ENCODE measurements at regions not wholly inside any gene's neighbourhood (a gene's known extent, or its start where the extent isn't known, plus 50 kb on each side); places are given as distances from the start of the nearest gene placed in this dataset.

DNA sequence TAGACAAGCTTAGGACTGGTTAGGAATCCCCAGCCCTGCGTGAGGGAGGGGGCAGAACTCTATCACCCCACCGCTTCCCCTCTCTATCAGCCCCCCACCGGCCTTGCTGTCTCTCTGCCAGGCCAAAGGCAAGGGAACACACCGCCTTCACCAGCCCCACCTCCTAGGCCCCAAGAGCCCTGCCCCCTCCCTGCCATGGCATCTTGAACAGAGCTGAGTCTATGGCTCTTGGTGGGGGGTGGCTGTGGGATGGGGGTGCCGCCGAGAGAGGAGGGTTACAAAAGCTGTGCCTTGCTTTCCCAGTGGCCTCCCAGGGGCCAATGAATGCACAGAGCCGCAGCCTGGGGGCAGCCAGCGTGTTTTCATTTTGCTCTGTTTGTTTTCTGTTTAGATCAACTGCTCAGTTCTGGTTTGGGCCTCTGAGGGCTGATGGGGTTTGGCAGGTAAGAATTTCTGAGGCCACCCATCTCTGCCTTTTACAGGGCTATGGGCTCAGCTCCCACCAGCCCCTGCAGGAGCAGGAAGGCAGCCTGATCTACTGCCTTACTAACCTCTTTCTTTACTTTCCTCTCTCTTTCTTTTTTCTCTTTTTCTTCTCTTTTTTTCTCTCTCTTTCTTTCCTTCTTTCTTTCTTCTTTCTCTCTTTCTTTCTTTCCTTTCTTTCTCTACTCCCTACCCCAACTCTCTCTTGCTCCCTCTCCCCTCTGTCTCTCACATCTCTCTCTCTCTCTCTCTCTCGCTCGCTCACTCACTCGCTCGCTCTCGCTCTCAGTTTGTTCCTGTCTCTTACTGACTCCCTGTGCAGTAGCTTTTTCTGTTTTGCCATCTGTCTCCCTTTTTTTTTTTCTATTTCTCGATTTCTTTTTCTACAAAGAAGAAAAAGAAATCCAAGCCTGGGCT lies 128.3 kb downstream of the PJA1 start:
- 0 out of 2 replicates have a peak, but pooled peaks cover 4% of the 10 kb centered on the region for H3K4me1 ChIP-seq (replicated peaks)
- no peaks in the 10 kb centered on the region for H3K9me3 ChIP-seq (replicated peaks)
- no peak overlapping the region for H3K4me3 ChIP-seq
- no peak for DNase-seq (ENCODE audit: low read depth in 1 of 2, low spot score in 2 of 2)
- H3K27ac ChIP-seq, result no peak overlapping the region
- H3K36me3 ChIP-seq, result no peaks in the 10 kb centered on the region
- H3K27me3 ChIP-seq (replicated peaks), result no peaks in the 10 kb centered on the region

DNA sequence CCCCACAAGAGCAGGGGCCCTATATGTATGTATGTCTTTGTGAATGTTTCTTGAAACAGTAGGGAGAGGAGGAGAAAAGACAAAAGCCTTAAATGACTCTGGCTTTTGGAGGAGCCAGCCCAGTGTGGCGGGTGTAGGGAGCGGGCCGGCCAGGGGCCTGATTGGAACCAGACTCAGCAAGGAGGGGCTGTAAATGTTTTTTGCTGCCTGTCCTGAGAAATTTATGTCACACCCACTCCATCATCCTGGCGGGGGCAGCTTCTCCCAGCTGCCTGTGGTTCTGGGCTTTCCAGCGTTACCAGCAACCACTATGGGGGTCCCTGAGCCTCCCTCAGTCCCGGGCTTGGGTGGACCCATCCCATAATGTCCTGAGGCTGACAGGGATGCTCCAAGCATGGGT lies 130.8 kb downstream of the PJA1 start:
- Histone ChIP-seq H3K27me3 (replicated peaks) (no peaks in the 10 kb centered on the region), H3K36me3 (no peaks in the 10 kb centered on the region), H3K27ac (no peak overlapping the region), H3K4me1 (replicated peaks) (0 out of 2 replicates have a peak, but pooled peaks cover 4% of the 10 kb centered on the region), H3K4me3 (no peak overlapping the region), H3K9me3 (replicated peaks) (no peaks in the 10 kb centered on the region)
- DNase-seq (ENCODE audit: low read depth in 1 of 2, low spot score in 2 of 2), result no peak

GRCh38 chrX:69033936-69034335 lies 131.3 kb downstream of the PJA1 start:
- no peaks in the 10 kb centered on the region for H3K9me3 ChIP-seq (replicated peaks)
- H3K4me3 ChIP-seq, result no peak overlapping the region
- no peaks in the 10 kb centered on the region for H3K27me3 ChIP-seq (replicated peaks)
- 0 out of 2 replicates have a peak, but pooled peaks cover 4% of the 10 kb centered on the region for H3K4me1 ChIP-seq (replicated peaks)
- no peak overlapping the region for H3K27ac ChIP-seq
- DNase-seq (ENCODE audit: low read depth in 1 of 2, low spot score in 2 of 2), result no peak
- H3K36me3 ChIP-seq, result no peaks in the 10 kb centered on the region

GRCh38 chrX:69032601-69033000 lies 132.7 kb downstream of the PJA1 start:
- no peak overlapping the region for H3K27ac ChIP-seq
- peaks cover 10% of the 10 kb centered on the region for H3K4me1 ChIP-seq (replicated peaks)
- H3K36me3 ChIP-seq, result no peaks in the 10 kb centered on the region
- no peaks in the 10 kb centered on the region for H3K9me3 ChIP-seq (replicated peaks)
- DNase-seq (ENCODE audit: low read depth in 1 of 2, low spot score in 2 of 2), result no peak
- H3K27me3 ChIP-seq (replicated peaks), result no peaks in the 10 kb centered on the region
- no peak overlapping the region for H3K4me3 ChIP-seq

DNA sequence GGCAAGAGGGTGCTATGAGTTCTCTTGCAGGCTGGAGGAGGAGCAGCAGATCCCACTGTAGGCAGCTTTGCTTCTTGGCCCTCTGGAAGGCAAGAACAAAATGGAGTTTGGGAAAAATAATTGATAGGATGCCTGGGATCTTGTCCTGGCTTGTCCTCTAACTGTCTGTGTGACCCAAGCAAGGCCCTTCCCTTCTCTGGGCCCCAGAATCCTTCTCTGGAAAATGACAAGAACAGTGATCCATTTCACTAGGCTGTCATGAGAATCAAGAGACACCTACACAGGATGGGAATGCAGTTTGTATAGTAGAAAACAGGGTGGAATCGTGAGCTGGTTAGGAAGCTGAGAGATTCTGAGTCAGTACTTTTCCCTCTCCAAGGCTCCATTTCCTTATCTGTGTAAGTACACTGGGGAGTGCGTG lies 133.3 kb downstream of the PJA1 start:
- Histone ChIP-seq H3K36me3 (no peaks in the 10 kb centered on the region), H3K4me1 (replicated peaks) (peaks cover 16% of the 10 kb centered on the region), H3K9me3 (replicated peaks) (no peaks in the 10 kb centered on the region), H3K27ac (no peak overlapping the region), H3K4me3 (no peak overlapping the region), H3K27me3 (replicated peaks) (no peaks in the 10 kb centered on the region)
- DNase-seq (ENCODE audit: low read depth in 1 of 2, low spot score in 2 of 2), result no peak

- no peak overlapping the region for H3K27ac ChIP-seq
- peaks cover 17% of the 10 kb centered on the region for H3K4me1 ChIP-seq (replicated peaks)
- H3K9me3 ChIP-seq (replicated peaks), result no peaks in the 10 kb centered on the region
- no peaks in the 10 kb centered on the region for H3K27me3 ChIP-seq (replicated peaks)
- no peak overlapping the region for H3K4me3 ChIP-seq
- no peak for DNase-seq (ENCODE audit: low read depth in 1 of 2, low spot score in 2 of 2)
- no peaks in the 10 kb centered on the region for H3K36me3 ChIP-seq
These were observed 134.1 kb downstream of the PJA1 start for GRCh38 chrX:69031181-69031580.

DNA sequence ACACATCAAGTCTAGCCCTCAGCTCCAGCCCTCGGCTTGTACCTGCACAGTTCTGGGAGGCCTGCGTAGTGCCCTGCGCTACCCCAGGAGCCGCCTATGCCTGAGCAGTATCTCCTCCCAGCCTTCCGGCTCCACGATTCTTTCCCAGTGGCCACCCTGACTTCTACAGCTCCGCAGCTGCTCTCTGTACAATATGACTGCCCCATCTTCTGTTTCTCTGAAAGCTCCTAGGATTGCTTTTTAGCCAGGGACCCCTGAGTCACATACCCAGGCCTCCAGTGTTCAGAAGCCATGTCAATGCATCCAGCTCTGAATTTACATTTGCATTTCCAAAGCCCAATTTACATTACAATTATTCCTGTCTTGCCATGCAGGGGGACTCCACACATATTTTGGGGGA lies 135.5 kb downstream of the PJA1 start:
- no peak overlapping the region for H3K27ac ChIP-seq
- no peaks in the 10 kb centered on the region for H3K9me3 ChIP-seq (replicated peaks)
- H3K4me1 ChIP-seq (replicated peaks), result peaks cover 17% of the 10 kb centered on the region
- no peak overlapping the region for H3K4me3 ChIP-seq
- no peak for DNase-seq (ENCODE audit: low read depth in 1 of 2, low spot score in 2 of 2)
- no peaks in the 10 kb centered on the region for H3K36me3 ChIP-seq
- H3K27me3 ChIP-seq (replicated peaks), result no peaks in the 10 kb centered on the region

DNA sequence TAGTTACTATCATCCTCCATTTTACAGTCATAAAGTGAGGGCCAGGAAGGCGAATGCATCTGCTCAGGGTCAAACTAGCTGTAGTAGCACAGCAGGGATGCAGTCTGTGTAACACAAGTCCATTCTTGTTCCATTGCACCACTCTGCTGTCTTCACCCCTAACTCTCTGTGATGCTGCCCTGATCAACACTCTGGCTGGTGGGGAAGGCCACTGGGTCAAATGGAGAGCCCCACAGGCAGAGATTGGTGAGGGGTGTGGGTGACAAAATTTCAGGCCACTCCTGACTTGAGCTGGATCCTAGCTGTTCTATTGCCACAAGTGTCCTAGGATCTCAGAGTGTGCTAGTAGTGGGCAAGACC lies 136.5 kb downstream of the PJA1 start:
- Histone ChIP-seq H3K4me1 (replicated peaks) (peaks cover 15% of the 10 kb centered on the region), H3K27ac (no peak overlapping the region), H3K27me3 (replicated peaks) (no peaks in the 10 kb centered on the region), H3K36me3 (no peaks in the 10 kb centered on the region), H3K9me3 (replicated peaks) (no peaks in the 10 kb centered on the region), H3K4me3 (no peak overlapping the region)
- no peak for DNase-seq (ENCODE audit: low read depth in 1 of 2, low spot score in 2 of 2)

GRCh38 chrX:69028006-69028760 lies 137.1 kb downstream of the PJA1 start:
- H3K4me1 ChIP-seq (replicated peaks), result peaks cover 13% of the 10 kb centered on the region
- H3K27me3 ChIP-seq (replicated peaks), result no peaks in the 10 kb centered on the region
- no peak overlapping the region for H3K4me3 ChIP-seq
- H3K27ac ChIP-seq, result no peak overlapping the region
- H3K36me3 ChIP-seq, result no peaks in the 10 kb centered on the region
- no peaks in the 10 kb centered on the region for H3K9me3 ChIP-seq (replicated peaks)
- DNase-seq (ENCODE audit: low read depth in 1 of 2, low spot score in 2 of 2), result no peak

GRCh38 chrX:69027181-69028005 lies 137.9 kb downstream of the PJA1 start:
- Histone ChIP-seq H3K27ac (no peak overlapping the region; the same call in 1 of the 2 replicates), H3K9me3 (replicated peaks) (no peaks in the 10 kb centered on the region), H3K27me3 (replicated peaks) (no peaks in the 10 kb centered on the region), H3K4me3 (no peak overlapping the region), H3K36me3 (no peaks in the 10 kb centered on the region), H3K4me1 (replicated peaks) (peaks cover 13% of the 10 kb centered on the region)
- peak; percentile 38 to 48 for DNase-seq (ENCODE audit: low read depth in 1 of 2, low spot score in 2 of 2)

- no peak for DNase-seq (ENCODE audit: low read depth in 1 of 2, low spot score in 2 of 2)
- peaks cover 13% of the 10 kb centered on the region for H3K4me1 ChIP-seq (replicated peaks)
- no peaks in the 10 kb centered on the region for H3K27me3 ChIP-seq (replicated peaks)
- H3K36me3 ChIP-seq, result no peaks in the 10 kb centered on the region
- H3K27ac ChIP-seq, result no peak overlapping the region
- H3K4me3 ChIP-seq, result no peak overlapping the region
- H3K9me3 ChIP-seq (replicated peaks), result no peaks in the 10 kb centered on the region
These were observed 139.4 kb downstream of the PJA1 start for GRCh38 chrX:69025802-69026301.

GRCh38 chrX:69024931-69025330 lies 140.3 kb downstream of the PJA1 start:
- Histone ChIP-seq H3K9me3 (replicated peaks) (no peaks in the 10 kb centered on the region), H3K27me3 (replicated peaks) (no peaks in the 10 kb centered on the region), H3K4me1 (replicated peaks) (peaks cover 13% of the 10 kb centered on the region), H3K4me3 (no peak overlapping the region), H3K27ac (no peak overlapping the region), H3K36me3 (no peaks in the 10 kb centered on the region)
- no peak for DNase-seq (ENCODE audit: low read depth in 1 of 2, low spot score in 2 of 2)

GRCh38 chrX:69024161-69024736 lies 141.0 kb downstream of the PJA1 start:
- Histone ChIP-seq H3K9me3 (replicated peaks) (no peaks in the 10 kb centered on the region), H3K27me3 (replicated peaks) (no peaks in the 10 kb centered on the region), H3K4me3 (no peak overlapping the region), H3K36me3 (no peaks in the 10 kb centered on the region), H3K4me1 (replicated peaks) (peaks cover 13% of the 10 kb centered on the region), H3K27ac (no peak overlapping the region)
- no peak for DNase-seq (ENCODE audit: low read depth in 1 of 2, low spot score in 2 of 2)

All from SJSA1 (cell line).